Activated T-cell treated with anti-CD3 and anti-CD28 coated beads, Interleukin-2, amount 50 U/mL, for 4 hours (primary cell): ENCODE measurements at regions not wholly inside any gene's neighbourhood (a gene's known extent, or its start where the extent isn't known, plus 50 kb on each side); places are given as distances from the start of the nearest gene placed in this dataset.
A peak's percentile ranks its signal among the peaks of the same experiment; 100 is the strongest.
"Not testable (repeated sequence)": the region's sequence is repeated elsewhere in the genome, so short reads cannot be mapped to it uniquely, and the experiment has no call there.

ENCODE experiments used
- ATAC-seq, 2 donors: fragments of 200-7000 bp; cut with Tn5 transposase; one replicate each; pipeline ENCODE4 v1.10.0; 2021
- DNase-seq: peaks from one replicate; pipeline ENCODE4 v3.0.0-alpha.2; 2020
- H3K27me3 Mint-ChIP-seq: one replicate; pipeline ENCODE4 v1.8.0; 2021; ENCODE audit warnings: low read depth, mixed read lengths
- H3K36me3 Mint-ChIP-seq: one replicate; pipeline ENCODE4 v1.8.0; 2022; ENCODE audit warnings: mixed read lengths; ENCODE audit not compliant: insufficient read depth
- H3K4me1 Mint-ChIP-seq: one replicate; pipeline ENCODE4 v1.8.0; 2021; ENCODE audit warnings: low read depth, mixed read lengths
- H3K4me3 Mint-ChIP-seq: one replicate; pipeline ENCODE4 v1.8.0; 2021; ENCODE audit warnings: mild to moderate bottlenecking, moderate library complexity, mixed read lengths
- H3K9me3 Mint-ChIP-seq: one replicate; pipeline ENCODE4 v1.8.0; 2021; ENCODE audit warnings: mixed read lengths

- H3K9me3 Mint-ChIP-seq: peaks cover 3% of the 10 kb centered on the region
- no peaks in the 10 kb centered on the region for H3K4me1 Mint-ChIP-seq
- no peaks in the 10 kb centered on the region for H3K27me3 Mint-ChIP-seq
- H3K36me3 Mint-ChIP-seq: no peaks in the 10 kb centered on the region
- H3K4me3 Mint-ChIP-seq: no peak overlapping the region
- ATAC-seq (no peak), DNase-seq (no peak)
These were observed 117.7 kb upstream of the NEIL3 start for GRCh38 chr4:177191991-177192390.

GRCh38 chr4:177193024-177193715, 116.5 kb upstream of the NEIL3 start:
- not testable (repeated sequence) for H3K36me3 Mint-ChIP-seq, H3K4me3 Mint-ChIP-seq, ATAC-seq, H3K4me1 Mint-ChIP-seq, DNase-seq, H3K27me3 Mint-ChIP-seq
- peaks cover 11% of the 10 kb centered on the region for H3K9me3 Mint-ChIP-seq

- Mint-ChIP-seq H3K4me1 (no peaks in the 10 kb centered on the region), H3K4me3 (no peak overlapping the region), H3K9me3 (peaks cover 12% of the 10 kb centered on the region), H3K36me3 (no peaks in the 10 kb centered on the region), H3K27me3 (no peaks in the 10 kb centered on the region)
- ATAC-seq: no peak
- DNase-seq: no peak
These were observed 114.8 kb upstream of the NEIL3 start for GRCh38 chr4:177194906-177195305.

GRCh38 chr4:177196615-177197014, 113.1 kb upstream of the NEIL3 start:
- no peaks in the 10 kb centered on the region for H3K36me3 Mint-ChIP-seq

GRCh38 chr4:177201614-177202013, 108.1 kb upstream of the NEIL3 start:
- no peaks in the 10 kb centered on the region for H3K4me1 Mint-ChIP-seq
- ATAC-seq: no peak

More at GRCh38 chr4:177196615-177197014, 113.1 kb upstream of the NEIL3 start:
- no peak for ATAC-seq
- DNase-seq: no peak
- H3K9me3 Mint-ChIP-seq: peaks cover 12% of the 10 kb centered on the region
- H3K4me3 Mint-ChIP-seq: no peak overlapping the region
- H3K4me1 Mint-ChIP-seq: no peaks in the 10 kb centered on the region
- H3K27me3 Mint-ChIP-seq: no peaks in the 10 kb centered on the region

GRCh38 chr4:177204126-177204525, 105.5 kb upstream of the NEIL3 start:
- no peak for ATAC-seq
- no peak for DNase-seq
- H3K9me3 Mint-ChIP-seq: peaks cover 8% of the 10 kb centered on the region
- H3K36me3 Mint-ChIP-seq: no peaks in the 10 kb centered on the region
- H3K4me1 Mint-ChIP-seq: no peaks in the 10 kb centered on the region
- H3K4me3 Mint-ChIP-seq: no peak overlapping the region
- peaks cover under 1% of the 10 kb centered on the region for H3K27me3 Mint-ChIP-seq

More at GRCh38 chr4:177201614-177202013, 108.1 kb upstream of the NEIL3 start:
- peaks cover 14% of the 10 kb centered on the region for H3K9me3 Mint-ChIP-seq
- DNase-seq: no peak
- H3K4me3 Mint-ChIP-seq: no peak overlapping the region
- no peaks in the 10 kb centered on the region for H3K36me3 Mint-ChIP-seq
- H3K27me3 Mint-ChIP-seq: no peaks in the 10 kb centered on the region

GRCh38 chr4:177214935-177215334, 94.7 kb upstream of the NEIL3 start:
- ATAC-seq (no peak), DNase-seq (no peak)
- no peaks in the 10 kb centered on the region for H3K4me1 Mint-ChIP-seq
- no peaks in the 10 kb centered on the region for H3K9me3 Mint-ChIP-seq
- H3K4me3 Mint-ChIP-seq: no peak overlapping the region
- no peaks in the 10 kb centered on the region for H3K36me3 Mint-ChIP-seq
- peaks cover 10% of the 10 kb centered on the region for H3K27me3 Mint-ChIP-seq

- no peaks in the 10 kb centered on the region for H3K9me3 Mint-ChIP-seq
- no peak overlapping the region for H3K4me3 Mint-ChIP-seq
- ATAC-seq: no peak
- peaks cover 8% of the 10 kb centered on the region for H3K27me3 Mint-ChIP-seq
- no peaks in the 10 kb centered on the region for H3K4me1 Mint-ChIP-seq
- no peak for DNase-seq
- H3K36me3 Mint-ChIP-seq: no peaks in the 10 kb centered on the region
These were observed 89.3 kb upstream of the NEIL3 start for GRCh38 chr4:177220376-177220775.

GRCh38 chr4:177222781-177223180, 86.9 kb upstream of the NEIL3 start:
- no peak for DNase-seq
- Mint-ChIP-seq H3K4me3 (no peak overlapping the region), H3K27me3 (peaks cover 5% of the 10 kb centered on the region), H3K4me1 (no peaks in the 10 kb centered on the region), H3K9me3 (no peaks in the 10 kb centered on the region), H3K36me3 (no peaks in the 10 kb centered on the region)
- ATAC-seq: no peak

- H3K27me3 Mint-ChIP-seq: no peaks in the 10 kb centered on the region
- ATAC-seq (no peak), DNase-seq (no peak)
- no peaks in the 10 kb centered on the region for H3K9me3 Mint-ChIP-seq
- H3K4me1 Mint-ChIP-seq: peaks cover 11% of the 10 kb centered on the region
- no peaks in the 10 kb centered on the region for H3K36me3 Mint-ChIP-seq
- no peak overlapping the region for H3K4me3 Mint-ChIP-seq
These were observed 84.1 kb upstream of the NEIL3 start for GRCh38 chr4:177225605-177226004.

GRCh38 chr4:177227636-177228035, 82.0 kb upstream of the NEIL3 start:
- Mint-ChIP-seq H3K9me3 (no peaks in the 10 kb centered on the region), H3K4me1 (peaks cover 11% of the 10 kb centered on the region), H3K27me3 (no peaks in the 10 kb centered on the region), H3K4me3 (no peak overlapping the region), H3K36me3 (no peaks in the 10 kb centered on the region)
- ATAC-seq (no peak), DNase-seq (no peak)

GRCh38 chr4:177228599-177228998, 81.1 kb upstream of the NEIL3 start:
- DNase-seq (no peak), ATAC-seq (no peak)
- Mint-ChIP-seq H3K9me3 (no peaks in the 10 kb centered on the region), H3K36me3 (no peaks in the 10 kb centered on the region), H3K27me3 (no peaks in the 10 kb centered on the region), H3K4me3 (no peak overlapping the region), H3K4me1 (peaks cover 11% of the 10 kb centered on the region)

- DNase-seq (no peak), ATAC-seq (no peak)
- Mint-ChIP-seq H3K4me1 (peaks cover 11% of the 10 kb centered on the region), H3K9me3 (no peaks in the 10 kb centered on the region), H3K27me3 (no peaks in the 10 kb centered on the region), H3K36me3 (no peaks in the 10 kb centered on the region), H3K4me3 (peak overlapping the region; percentile 59)
These were observed 80.3 kb upstream of the NEIL3 start for GRCh38 chr4:177229331-177229730.

- Mint-ChIP-seq H3K4me3 (no peak overlapping the region), H3K4me1 (peaks cover 11% of the 10 kb centered on the region), H3K9me3 (no peaks in the 10 kb centered on the region), H3K27me3 (no peaks in the 10 kb centered on the region), H3K36me3 (no peaks in the 10 kb centered on the region)
- ATAC-seq (no peak), DNase-seq (no peak)
These were observed 77.2 kb upstream of the NEIL3 start for GRCh38 chr4:177232473-177232872.

- DNase-seq (no peak), ATAC-seq (no peak)
- no peaks in the 10 kb centered on the region for H3K4me1 Mint-ChIP-seq
- no peaks in the 10 kb centered on the region for H3K36me3 Mint-ChIP-seq
- H3K27me3 Mint-ChIP-seq: no peaks in the 10 kb centered on the region
- H3K9me3 Mint-ChIP-seq: no peaks in the 10 kb centered on the region
- H3K4me3 Mint-ChIP-seq: no peak overlapping the region
These were observed 74.6 kb upstream of the NEIL3 start for GRCh38 chr4:177235026-177235425.
